ENCODE measurements at regions not wholly inside any gene's neighbourhood (a gene's known extent, or its start where the extent isn't known, plus 50 kb on each side); places are given as distances from the start of the nearest gene placed in this dataset.
"Not testable (repeated sequence)": the region's sequence is repeated elsewhere in the genome, so short reads cannot be mapped to it uniquely, and the experiment has no call there.

- H3K27ac Mint-ChIP-seq; H3K9me3 Mint-ChIP-seq; H3K4me3 Mint-ChIP-seq; intact Hi-C loops (cut with micrococcal nuclease); DNase-seq; CTCF ChIA-PET; H3K36me3 Mint-ChIP-seq (ENCODE audit: low read depth); H3K4me1 Mint-ChIP-seq (ENCODE audit: low read depth); H3K27me3 Mint-ChIP-seq (ENCODE audit: low read depth): not testable (repeated sequence)
These were observed 87.7 kb downstream of the COPRS start for GRCh38 chr17:31771328-31771727.

DNA sequence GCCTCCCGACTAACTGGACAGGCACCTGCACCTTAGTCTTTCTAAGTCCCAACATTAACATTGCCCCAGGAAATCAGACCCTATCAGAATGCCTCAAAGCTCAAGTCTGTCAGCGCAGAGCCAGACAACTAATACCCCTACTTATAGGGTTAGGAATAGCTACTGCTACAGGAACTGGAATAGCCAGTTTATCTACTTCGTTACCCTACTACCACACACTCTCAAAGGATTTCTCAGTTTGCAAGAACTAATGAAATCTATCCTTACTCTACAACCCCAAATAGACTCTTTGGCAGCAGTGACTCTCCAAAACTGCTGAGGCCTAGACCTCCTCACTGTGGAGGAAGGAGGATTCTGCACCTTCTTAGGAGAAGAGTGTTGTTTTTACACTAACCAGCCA is 88.5 kb downstream of the COPRS start:
- DNase-seq; H3K4me3 Mint-ChIP-seq; CTCF ChIA-PET; intact Hi-C loops (cut with micrococcal nuclease); H3K9me3 Mint-ChIP-seq; H3K27ac Mint-ChIP-seq; H3K27me3 Mint-ChIP-seq (ENCODE audit: low read depth); H3K36me3 Mint-ChIP-seq (ENCODE audit: low read depth); H3K4me1 Mint-ChIP-seq (ENCODE audit: low read depth): not testable (repeated sequence)

DNA sequence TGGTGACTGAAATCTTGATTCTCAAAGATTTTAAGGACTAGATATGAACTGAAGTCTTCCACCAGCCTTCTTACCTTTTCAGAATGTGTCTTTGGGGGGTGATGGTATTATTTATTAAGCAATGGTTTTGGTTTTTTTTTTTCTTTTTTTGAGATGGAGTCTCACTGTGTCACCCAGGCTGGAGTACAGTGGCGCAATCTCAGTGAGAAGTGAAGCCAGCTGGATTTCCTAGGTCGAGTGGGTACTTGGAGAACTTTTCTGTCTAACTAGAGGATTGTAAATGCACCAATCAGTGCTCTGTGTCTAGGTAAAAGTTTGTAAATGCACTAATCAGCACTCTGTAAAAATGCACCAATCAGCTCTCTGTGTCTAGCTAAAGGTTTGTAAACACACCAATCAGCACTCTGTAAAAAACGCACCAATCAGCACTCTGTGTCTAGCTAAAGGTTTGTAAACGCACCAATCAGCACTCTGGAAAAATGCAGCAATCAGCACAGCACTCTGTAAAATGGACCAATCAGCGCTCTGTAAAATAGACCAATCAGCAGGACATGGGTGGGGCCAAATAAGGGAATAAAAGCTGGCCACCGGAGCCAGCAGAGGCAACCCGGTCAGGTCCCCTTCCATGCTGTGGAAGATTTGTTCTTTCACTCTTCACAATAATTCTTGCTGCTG is 97.1 kb downstream of the COPRS start:
- H3K36me3 Mint-ChIP-seq (ENCODE audit: low read depth); H3K27me3 Mint-ChIP-seq (ENCODE audit: low read depth); H3K4me3 Mint-ChIP-seq; H3K4me1 Mint-ChIP-seq (ENCODE audit: low read depth); intact Hi-C loops (cut with micrococcal nuclease); DNase-seq; H3K27ac Mint-ChIP-seq; H3K9me3 Mint-ChIP-seq: not testable (repeated sequence)
- CTCF ChIA-PET = interaction anchor here (1.1 kb wide), 1 partner anchor 72 kb away, joined by 3 read pairs; no protein-coding TSS in a partner anchor

GRCh38 chr17:31758646-31759045 is 100.4 kb downstream of the COPRS start:
- Mint-ChIP-seq H3K9me3 (no peaks in the 10 kb centered on the region), H3K4me1 (ENCODE audit: low read depth) (no peaks in the 10 kb centered on the region), H3K27me3 (ENCODE audit: low read depth) (peaks cover 6% of the 10 kb centered on the region), H3K36me3 (ENCODE audit: low read depth) (no peaks in the 10 kb centered on the region), H3K4me3 (no peak overlapping the region), H3K27ac (no peak overlapping the region)
- DNase-seq = no peak
- intact Hi-C loops (cut with micrococcal nuclease) = no loop called here
- CTCF ChIA-PET = no interaction called here

- no peak for DNase-seq
- Mint-ChIP-seq H3K4me1 (ENCODE audit: low read depth) (no peaks in the 10 kb centered on the region), H3K27me3 (ENCODE audit: low read depth) (no peaks in the 10 kb centered on the region), H3K4me3 (no peak overlapping the region), H3K36me3 (ENCODE audit: low read depth) (no peaks in the 10 kb centered on the region), H3K9me3 (no peaks in the 10 kb centered on the region), H3K27ac (no peak overlapping the region)
- CTCF ChIA-PET = no interaction called here
- intact Hi-C loops (cut with micrococcal nuclease) = no loop called here
These were observed 101.9 kb downstream of the COPRS start for GRCh38 chr17:31757097-31757496.

DNA sequence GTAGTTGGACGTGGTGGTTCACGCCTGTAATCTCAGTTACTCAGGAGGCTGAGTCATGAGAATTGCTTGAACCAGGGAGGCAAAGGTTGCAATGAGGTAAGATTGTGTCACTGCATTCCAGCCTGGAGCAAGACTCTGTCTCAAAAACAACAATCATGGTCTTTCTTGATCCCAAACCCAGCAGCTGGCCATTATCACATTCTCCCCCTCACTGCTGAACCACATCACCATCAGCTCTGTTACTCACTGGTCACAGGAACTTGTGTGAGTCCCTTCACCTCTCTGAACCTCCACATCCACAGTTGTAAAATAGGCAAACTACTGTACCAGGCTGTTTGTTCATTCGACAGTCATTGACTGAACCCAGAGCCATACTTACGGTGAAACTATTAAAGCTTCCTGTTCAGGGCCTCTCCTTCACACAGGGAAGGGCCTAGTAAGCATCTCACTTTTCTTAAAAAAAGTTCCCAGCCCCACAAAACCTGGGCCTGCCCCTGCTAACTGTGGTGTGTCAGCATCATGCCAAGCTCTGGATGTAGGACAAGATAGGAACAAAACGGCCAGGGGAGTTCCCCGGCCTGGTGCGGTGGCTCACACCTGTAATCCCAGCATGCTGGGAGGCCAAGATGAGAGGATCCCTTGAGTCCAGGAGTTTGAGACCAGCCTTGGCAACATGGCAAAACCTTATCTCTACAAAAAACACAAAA is 104.7 kb downstream of the COPRS start:
- H3K9me3 Mint-ChIP-seq = no peaks in the 10 kb centered on the region
- H3K36me3 Mint-ChIP-seq (ENCODE audit: low read depth) = no peaks in the 10 kb centered on the region
- no peaks in the 10 kb centered on the region for H3K27me3 Mint-ChIP-seq (ENCODE audit: low read depth)
- DNase-seq = no peak
- no peak overlapping the region for H3K4me3 Mint-ChIP-seq
- no peak overlapping the region for H3K27ac Mint-ChIP-seq
- CTCF ChIA-PET = interaction anchor here (1.2 kb wide), 1 partner anchor 88 kb away, joined by 3 read pairs; no protein-coding TSS in a partner anchor
- intact Hi-C loops (cut with micrococcal nuclease) = no loop called here
- H3K4me1 Mint-ChIP-seq (ENCODE audit: low read depth) = no peaks in the 10 kb centered on the region

DNA sequence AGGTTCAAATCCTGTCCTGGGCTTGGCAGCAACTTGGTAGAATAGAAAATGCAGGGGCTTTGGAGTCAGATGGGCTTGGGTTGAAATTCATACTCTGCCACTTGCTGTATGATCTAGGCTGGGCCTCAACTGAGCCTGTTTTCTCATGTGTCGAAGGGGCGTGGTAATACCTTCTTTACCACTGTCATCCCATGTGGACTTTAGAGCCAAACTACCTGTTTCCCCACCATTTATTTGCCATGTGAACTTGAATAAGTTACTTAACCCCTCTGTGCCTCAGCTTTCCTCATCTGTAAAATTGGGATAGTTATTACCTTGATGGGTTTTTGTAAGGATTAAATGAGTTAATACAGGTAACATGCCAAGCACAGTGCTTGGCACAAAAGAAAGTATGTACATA is 106.0 kb downstream of the COPRS start:
- CTCF ChIA-PET = no interaction called here
- no peaks in the 10 kb centered on the region for H3K36me3 Mint-ChIP-seq (ENCODE audit: low read depth)
- no peak overlapping the region for H3K4me3 Mint-ChIP-seq
- DNase-seq = no peak
- intact Hi-C loops (cut with micrococcal nuclease) = no loop called here
- no peaks in the 10 kb centered on the region for H3K27me3 Mint-ChIP-seq (ENCODE audit: low read depth)
- H3K9me3 Mint-ChIP-seq = no peaks in the 10 kb centered on the region
- no peaks in the 10 kb centered on the region for H3K4me1 Mint-ChIP-seq (ENCODE audit: low read depth)
- no peak overlapping the region for H3K27ac Mint-ChIP-seq

GRCh38 chr17:31752584-31752983 is 106.5 kb downstream of the COPRS start:
- Mint-ChIP-seq H3K36me3 (ENCODE audit: low read depth) (no peaks in the 10 kb centered on the region), H3K4me1 (ENCODE audit: low read depth) (no peaks in the 10 kb centered on the region), H3K27me3 (ENCODE audit: low read depth) (peaks cover 2% of the 10 kb centered on the region), H3K27ac (no peak overlapping the region), H3K9me3 (no peaks in the 10 kb centered on the region), H3K4me3 (no peak overlapping the region)
- CTCF ChIA-PET = no interaction called here
- intact Hi-C loops (cut with micrococcal nuclease) = no loop called here
- DNase-seq = no peak

GRCh38 chr17:31750578-31750977 is 108.5 kb downstream of the COPRS start:
- Mint-ChIP-seq H3K27me3 (ENCODE audit: low read depth) (peaks cover 4% of the 10 kb centered on the region), H3K4me3 (no peak overlapping the region), H3K4me1 (ENCODE audit: low read depth) (no peaks in the 10 kb centered on the region), H3K36me3 (ENCODE audit: low read depth) (no peaks in the 10 kb centered on the region), H3K27ac (no peak overlapping the region), H3K9me3 (no peaks in the 10 kb centered on the region)
- DNase-seq = no peak
- intact Hi-C loops (cut with micrococcal nuclease) = no loop called here
- CTCF ChIA-PET = no interaction called here

DNA sequence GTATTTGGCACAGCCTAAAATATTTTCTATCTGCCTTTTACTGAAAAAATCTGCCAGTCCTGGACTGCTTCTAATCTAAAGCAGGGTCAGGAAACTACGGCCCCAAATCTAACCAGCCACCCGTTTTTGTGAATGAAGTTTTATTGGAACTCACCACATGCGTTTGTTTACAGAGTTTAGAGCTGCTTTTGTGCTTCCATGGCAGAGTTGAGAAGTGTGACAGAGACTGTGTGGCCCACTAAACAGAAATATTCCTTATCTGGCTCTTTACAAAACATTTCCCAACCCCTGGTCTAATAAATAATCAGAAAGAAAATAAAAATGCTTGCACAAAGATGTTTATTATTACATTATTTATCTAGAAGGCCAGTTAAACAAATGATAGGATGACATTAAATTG is 110.2 kb downstream of the COPRS start:
- CTCF ChIA-PET = no interaction called here
- H3K36me3 Mint-ChIP-seq (ENCODE audit: low read depth) = no peaks in the 10 kb centered on the region
- no peaks in the 10 kb centered on the region for H3K4me1 Mint-ChIP-seq (ENCODE audit: low read depth)
- DNase-seq = no peak
- H3K27me3 Mint-ChIP-seq (ENCODE audit: low read depth) = peaks cover 15% of the 10 kb centered on the region
- no peaks in the 10 kb centered on the region for H3K9me3 Mint-ChIP-seq
- H3K27ac Mint-ChIP-seq = no peak overlapping the region
- intact Hi-C loops (cut with micrococcal nuclease) = no loop called here
- H3K4me3 Mint-ChIP-seq = no peak overlapping the region

DNA sequence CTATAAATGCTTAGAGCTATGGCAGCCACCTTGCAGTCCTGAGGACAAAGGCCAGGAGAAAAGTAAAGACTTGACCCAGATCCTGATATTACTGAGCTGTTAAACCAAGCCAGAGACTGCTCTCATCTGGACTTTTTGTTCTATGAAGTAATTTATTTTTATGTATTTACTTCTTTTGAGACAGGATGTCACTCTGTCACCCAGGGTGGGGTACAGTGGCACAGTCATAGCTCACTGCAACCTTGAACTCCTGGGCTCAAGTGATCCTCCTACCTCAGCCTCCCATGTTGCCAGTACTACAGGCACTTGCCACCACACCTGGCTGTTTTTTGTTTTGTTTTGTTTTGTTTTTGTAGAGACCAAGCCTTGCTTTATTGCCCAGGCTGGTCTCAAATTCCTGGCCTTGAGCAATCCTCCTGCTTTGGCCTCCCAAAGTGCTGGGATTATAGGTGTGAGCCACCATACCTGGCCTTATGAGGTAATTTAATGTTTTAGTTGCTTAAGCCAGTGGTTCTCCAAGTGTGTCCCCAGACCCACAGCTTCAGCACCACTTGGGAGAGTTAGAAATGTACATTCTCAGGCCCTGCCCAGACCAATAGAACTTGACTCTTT is 112.1 kb downstream of the COPRS start:
- CTCF ChIA-PET = interaction anchor here (1.6 kb wide), 1 partner anchor 11 kb away, joined by 3 read pairs; no protein-coding TSS in a partner anchor
- intact Hi-C loops (cut with micrococcal nuclease) = no loop called here
- Mint-ChIP-seq H3K4me3 (no peak overlapping the region), H3K9me3 (no peaks in the 10 kb centered on the region), H3K36me3 (ENCODE audit: low read depth) (no peaks in the 10 kb centered on the region), H3K4me1 (ENCODE audit: low read depth) (no peaks in the 10 kb centered on the region), H3K27me3 (ENCODE audit: low read depth) (peaks cover 23% of the 10 kb centered on the region), H3K27ac (no peak overlapping the region)
- no peak for DNase-seq

DNA sequence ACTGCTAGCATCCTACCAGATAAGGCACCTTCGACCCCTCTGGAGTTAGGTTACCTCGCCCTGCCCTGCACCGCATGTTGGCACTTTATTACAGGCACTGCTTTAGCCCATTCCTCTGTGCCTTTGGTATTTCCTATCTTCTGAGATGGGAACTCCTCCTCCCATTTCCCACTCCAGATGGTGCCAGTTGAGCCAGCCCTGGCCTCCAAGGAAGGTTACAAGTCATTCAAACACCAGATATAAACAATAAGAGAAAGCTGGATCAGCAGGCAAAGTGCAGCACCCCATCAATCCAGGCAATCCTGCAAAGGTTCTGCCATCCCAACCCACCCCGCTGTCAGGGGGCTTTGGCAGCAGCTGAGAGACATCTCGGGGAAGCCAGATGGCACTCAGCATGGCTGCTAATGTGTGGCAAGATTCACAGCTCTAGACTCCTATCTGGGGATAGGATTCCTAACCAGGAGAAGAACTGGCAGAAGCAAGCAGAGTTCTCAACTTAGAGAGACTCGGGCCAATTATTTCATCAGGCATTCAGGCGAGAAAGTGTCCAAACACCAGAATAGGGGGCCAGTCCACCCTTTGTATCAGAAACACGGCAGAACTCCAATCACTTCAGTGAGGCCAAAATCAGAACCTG is 113.0 kb downstream of the COPRS start:
- Mint-ChIP-seq H3K36me3 (ENCODE audit: low read depth) (no peaks in the 10 kb centered on the region), H3K27me3 (ENCODE audit: low read depth) (peaks cover 23% of the 10 kb centered on the region), H3K4me1 (ENCODE audit: low read depth) (no peaks in the 10 kb centered on the region), H3K27ac (no peak overlapping the region), H3K9me3 (no peaks in the 10 kb centered on the region), H3K4me3 (no peak overlapping the region)
- DNase-seq = no peak
- CTCF ChIA-PET = interaction anchor here (1.6 kb wide), 1 partner anchor 10 kb away, joined by 3 read pairs; no protein-coding TSS in a partner anchor
- intact Hi-C loops (cut with micrococcal nuclease) = no loop called here

Data from activated naive CD4-positive, alpha-beta T cell treated with anti-CD3 and anti-CD28 coated beads for 36 hours (primary cell).